ENCODE measurements at regions not wholly inside any gene's neighbourhood (a gene's known extent, or its start where the extent isn't known, plus 50 kb on each side); places are given as distances from the start of the nearest gene placed in this dataset.

DNA sequence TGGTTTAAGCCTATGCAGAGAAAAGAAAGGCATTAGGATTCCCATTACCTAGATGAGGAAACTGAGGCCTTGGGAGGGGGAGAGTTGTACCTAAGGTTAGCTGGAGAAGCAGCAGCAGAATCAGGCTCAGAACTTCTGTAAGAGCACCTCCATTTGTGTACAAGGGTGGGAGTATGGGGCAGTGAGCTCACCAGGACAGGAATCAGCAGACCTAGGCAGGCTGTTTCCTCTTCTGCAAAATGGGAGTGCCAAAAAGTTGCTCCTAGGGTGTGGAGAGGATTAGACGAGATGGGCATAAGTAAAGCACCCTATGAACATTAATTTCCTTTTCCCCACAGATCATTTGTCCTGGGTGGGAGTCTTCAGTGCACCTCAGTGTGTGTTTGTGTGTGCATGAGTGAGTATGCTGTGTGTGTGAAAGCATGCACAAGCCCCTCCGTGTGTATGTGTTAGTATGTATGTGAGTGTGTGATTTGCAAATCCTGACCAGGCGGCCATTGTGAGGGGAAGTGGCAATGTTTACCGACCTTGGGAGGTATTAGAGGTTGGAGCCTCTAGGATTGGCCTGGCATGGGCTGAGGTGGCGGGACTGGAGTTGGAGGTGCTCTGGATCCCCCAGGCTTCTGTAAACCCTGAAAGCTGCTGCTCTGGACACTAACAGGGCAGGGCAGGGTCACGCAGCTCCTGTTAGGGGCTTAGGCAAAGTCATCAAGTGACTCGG is 78.8 kb downstream of the VEGFA start:
- DNase-seq: no peak
- Histone ChIP-seq H3K36me3 (no peaks in the 10 kb centered on the region), H3K9me3 (replicated peaks) (no peaks in the 10 kb centered on the region), H3K27ac (no peak overlapping the region), H3K4me3 (no peak overlapping the region), H3K4me1 (peaks cover 13% of the 10 kb centered on the region), H3K27me3 (no peaks in the 10 kb centered on the region)

DNA sequence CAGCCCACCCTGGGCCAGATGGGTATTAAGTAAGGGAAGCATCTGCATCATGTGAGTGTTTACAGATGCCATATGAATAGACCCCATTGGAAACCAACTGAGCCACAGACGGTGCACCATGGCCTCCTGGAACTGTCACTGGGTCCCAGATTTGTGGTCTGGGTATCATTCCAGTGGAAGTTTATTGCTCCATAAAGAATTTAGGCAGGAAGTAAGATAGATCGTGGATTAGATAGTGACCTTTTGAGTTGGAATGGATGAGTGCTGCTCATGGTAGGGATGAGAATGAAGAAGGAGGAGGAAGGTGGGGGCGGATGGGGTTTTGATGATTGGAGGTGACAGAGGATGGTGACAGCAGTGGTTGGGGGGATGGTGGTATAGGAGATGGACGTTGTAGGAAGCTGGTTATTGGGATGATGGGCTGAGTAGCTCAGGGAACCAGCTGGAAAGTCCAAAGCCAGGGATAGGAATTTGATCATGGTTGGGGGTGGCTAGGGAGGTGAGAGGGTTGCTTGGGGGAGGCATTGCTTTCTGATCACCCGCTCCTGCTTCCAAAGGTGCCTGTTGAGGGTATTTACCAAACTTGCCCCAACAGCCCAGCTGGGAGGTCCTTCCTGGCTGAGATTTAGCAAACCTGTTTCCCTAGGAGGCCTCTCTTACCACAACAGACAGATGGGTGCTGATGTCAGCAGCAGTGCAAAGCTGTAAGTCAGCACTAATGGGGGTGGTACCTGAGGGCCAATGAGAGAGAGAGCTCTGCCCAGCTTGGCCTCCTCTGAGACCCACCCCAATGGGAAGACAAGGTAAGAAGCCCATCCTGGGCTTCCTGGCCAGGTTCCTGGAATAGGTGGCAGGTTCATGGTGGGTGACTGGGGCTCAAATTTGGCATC is 78.0 kb downstream of the VEGFA start:
- Histone ChIP-seq H3K4me3 (no peak overlapping the region), H3K27me3 (no peaks in the 10 kb centered on the region), H3K27ac (no peak overlapping the region), H3K4me1 (peaks cover 13% of the 10 kb centered on the region), H3K9me3 (replicated peaks) (no peaks in the 10 kb centered on the region), H3K36me3 (no peaks in the 10 kb centered on the region)
- DNase-seq: peak in 1 of 2 experiments; percentile 25

DNA sequence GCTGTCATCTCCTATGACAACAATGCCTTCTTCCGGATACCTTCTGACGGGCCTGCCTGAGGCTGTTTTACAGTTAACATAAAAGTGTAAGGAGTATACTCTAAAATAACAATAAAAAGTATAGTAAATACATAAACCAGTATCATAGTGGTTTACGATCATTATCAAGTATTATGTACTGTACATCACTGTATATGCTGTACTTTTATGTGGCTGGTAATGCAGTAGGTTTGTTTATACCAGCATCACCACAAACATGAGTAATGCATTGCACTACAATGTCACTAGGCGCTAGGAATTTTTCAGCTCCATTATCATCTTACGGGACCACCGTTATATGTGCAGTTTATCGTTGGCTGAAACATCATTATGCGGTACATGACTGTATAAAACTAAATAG is 76.5 kb downstream of the VEGFA start:
- H3K4me1 ChIP-seq: peaks cover 13% of the 10 kb centered on the region
- no peak overlapping the region for H3K4me3 ChIP-seq
- no peak for DNase-seq

GRCh38 chr6:43845646-43846045 is 75.6 kb downstream of the VEGFA start:
- no peaks in the 10 kb centered on the region for H3K27me3 ChIP-seq
- no peak for DNase-seq
- no peak overlapping the region for H3K27ac ChIP-seq
- H3K4me3 ChIP-seq: no peak overlapping the region
- H3K4me1 ChIP-seq: peaks cover 8% of the 10 kb centered on the region
- no peaks in the 10 kb centered on the region for H3K36me3 ChIP-seq
- H3K9me3 ChIP-seq (replicated peaks): no peaks in the 10 kb centered on the region

More for the DNA sequence above, 76.5 kb downstream of the VEGFA start:
- Histone ChIP-seq H3K27me3 (no peaks in the 10 kb centered on the region), H3K27ac (no peak overlapping the region), H3K36me3 (no peaks in the 10 kb centered on the region), H3K9me3 (replicated peaks) (no peaks in the 10 kb centered on the region)

- Histone ChIP-seq H3K27ac (no peak overlapping the region), H3K36me3 (no peaks in the 10 kb centered on the region), H3K4me1 (peaks cover 8% of the 10 kb centered on the region), H3K27me3 (no peaks in the 10 kb centered on the region), H3K4me3 (no peak overlapping the region), H3K9me3 (replicated peaks) (no peaks in the 10 kb centered on the region)
- no peak for DNase-seq
These were observed 73.7 kb downstream of the VEGFA start for GRCh38 chr6:43843669-43844171.

GRCh38 chr6:43843097-43843645 is 73.2 kb downstream of the VEGFA start:
- Histone ChIP-seq H3K27me3 (no peaks in the 10 kb centered on the region), H3K4me1 (peaks cover 4% of the 10 kb centered on the region), H3K27ac (no peak overlapping the region), H3K4me3 (no peak overlapping the region), H3K9me3 (replicated peaks) (no peaks in the 10 kb centered on the region), H3K36me3 (no peaks in the 10 kb centered on the region)
- DNase-seq: no peak

- H3K4me3 ChIP-seq: no peak overlapping the region
- no peaks in the 10 kb centered on the region for H3K9me3 ChIP-seq (replicated peaks)
- no peaks in the 10 kb centered on the region; the same call in 1 of the 2 replicates for H3K4me1 ChIP-seq
- no peak overlapping the region for H3K27ac ChIP-seq
- H3K36me3 ChIP-seq: no peaks in the 10 kb centered on the region
- H3K27me3 ChIP-seq: no peaks in the 10 kb centered on the region
- DNase-seq: no peak
These were observed 72.3 kb downstream of the VEGFA start for GRCh38 chr6:43842231-43842794.

GRCh38 chr6:43840490-43841218 is 70.6 kb downstream of the VEGFA start:
- Histone ChIP-seq H3K4me1 (no peaks in the 10 kb centered on the region; the same call in 1 of the 2 replicates), H3K9me3 (replicated peaks) (no peaks in the 10 kb centered on the region), H3K27ac (no peak overlapping the region), H3K36me3 (no peaks in the 10 kb centered on the region), H3K27me3 (no peaks in the 10 kb centered on the region), H3K4me3 (no peak overlapping the region)
- DNase-seq: no peak

GRCh38 chr6:43838276-43839036 is 68.4 kb downstream of the VEGFA start:
- no peak overlapping the region for H3K27ac ChIP-seq

GRCh38 chr6:43837507-43837906 is 67.5 kb downstream of the VEGFA start:
- H3K27ac ChIP-seq: no peak overlapping the region
- no peaks in the 10 kb centered on the region for H3K27me3 ChIP-seq
- no peaks in the 10 kb centered on the region; the same call in 1 of the 2 replicates for H3K4me1 ChIP-seq
- DNase-seq: no peak
- no peaks in the 10 kb centered on the region for H3K9me3 ChIP-seq (replicated peaks)
- H3K4me3 ChIP-seq: no peak overlapping the region
- no peaks in the 10 kb centered on the region for H3K36me3 ChIP-seq

More at GRCh38 chr6:43838276-43839036, 68.4 kb downstream of the VEGFA start:
- no peaks in the 10 kb centered on the region for H3K36me3 ChIP-seq
- DNase-seq: peak; percentile 37 to 65
- no peaks in the 10 kb centered on the region for H3K9me3 ChIP-seq (replicated peaks)
- H3K27me3 ChIP-seq: no peaks in the 10 kb centered on the region
- no peak overlapping the region for H3K4me3 ChIP-seq
- H3K4me1 ChIP-seq: no peaks in the 10 kb centered on the region; the same call in 1 of the 2 replicates

DNA sequence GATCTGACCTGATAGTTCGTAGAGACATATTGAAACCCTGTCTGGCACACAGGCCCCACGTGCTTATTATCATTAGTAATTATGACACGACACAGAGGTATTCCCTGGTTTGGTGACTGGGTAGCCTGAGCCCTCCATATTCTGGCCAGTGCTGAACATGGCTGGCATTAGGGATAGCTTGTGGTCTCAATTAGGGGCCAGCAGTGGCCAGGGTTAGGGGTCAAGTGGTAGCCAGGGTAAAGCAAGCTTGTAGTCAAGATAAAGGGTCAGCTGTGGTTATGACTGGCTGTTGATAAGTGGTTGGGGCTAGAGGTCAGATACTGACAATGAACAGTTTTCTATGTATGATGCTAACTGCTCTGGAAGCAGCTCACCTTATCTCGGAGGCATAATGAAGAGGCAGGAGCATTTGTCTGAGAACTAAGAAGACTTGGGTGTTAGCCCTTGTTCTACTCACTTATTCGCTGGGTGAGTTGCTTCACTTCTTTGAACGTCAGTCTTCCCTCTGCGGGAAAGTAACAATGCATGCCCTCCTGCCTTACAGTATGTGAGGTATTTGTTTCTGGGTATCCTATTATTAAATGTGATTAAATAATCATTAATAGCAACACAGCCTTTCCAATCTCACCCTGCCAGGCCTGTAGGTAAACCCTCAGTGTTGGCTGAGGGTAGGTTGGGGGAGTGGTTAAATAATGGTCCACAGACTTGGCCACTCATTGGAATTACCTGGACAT is 66.7 kb downstream of the VEGFA start:
- Histone ChIP-seq H3K27ac (no peak overlapping the region), H3K4me3 (no peak overlapping the region), H3K9me3 (replicated peaks) (no peaks in the 10 kb centered on the region), H3K27me3 (no peaks in the 10 kb centered on the region), H3K4me1 (no peaks in the 10 kb centered on the region; the same call in 1 of the 2 replicates), H3K36me3 (no peaks in the 10 kb centered on the region)
- no peak for DNase-seq
